HG02970 (cell line): ENCODE measurements at regions not wholly inside any gene's neighbourhood (a gene's known extent, or its start where the extent isn't known, plus 50 kb on each side); places are given as distances from the start of the nearest gene placed in this dataset.
"Not testable (repeated sequence)": the region's sequence is repeated elsewhere in the genome, so short reads cannot be mapped to it uniquely, and the experiment has no call there.

Experiments used
- ATAC-seq: cut with Tn5 transposase; IDR thresholded peaks from one replicate; pipeline ENCODE4 v1.9.1; 2021; ENCODE audit warnings: mild to moderate bottlenecking, moderate library complexity, moderate number of reproducible peaks; ENCODE audit not compliant: unreplicated experiment, low FRiP score

- ATAC-seq = no peak
Observed at GRCh38 chr2:221724631-221725203, 152.6 kb upstream of the EPHA4 start.

- not testable (repeated sequence) for ATAC-seq
Observed at GRCh38 chr2:221724117-221724516, 152.0 kb upstream of the EPHA4 start.

GRCh38 chr2:221716426-221717303 is 144.6 kb upstream of the EPHA4 start:
- no peak for ATAC-seq

- ATAC-seq = no peak
Observed at GRCh38 chr2:221715523-221716247, 143.6 kb upstream of the EPHA4 start.

GRCh38 chr2:221710744-221711143 is 138.6 kb upstream of the EPHA4 start:
- no peak for ATAC-seq

GRCh38 chr2:221708902-221709301 is 136.8 kb upstream of the EPHA4 start:
- no peak for ATAC-seq

GRCh38 chr2:221705185-221705877 is 133.2 kb upstream of the EPHA4 start:
- ATAC-seq = no peak

GRCh38 chr2:221704442-221704841 is 132.3 kb upstream of the EPHA4 start:
- no peak for ATAC-seq

GRCh38 chr2:221693365-221693764 is 121.3 kb upstream of the EPHA4 start:
- no peak for ATAC-seq

GRCh38 chr2:221691571-221691970 is 119.5 kb upstream of the EPHA4 start:
- ATAC-seq = no peak

- no peak for ATAC-seq
Observed at GRCh38 chr2:221689140-221689539, 117.0 kb upstream of the EPHA4 start.

GRCh38 chr2:221680548-221680947 is 108.4 kb upstream of the EPHA4 start:
- no peak for ATAC-seq

GRCh38 chr2:221677688-221678087 is 105.6 kb upstream of the EPHA4 start:
- ATAC-seq = no peak

GRCh38 chr2:221676566-221677172 is 104.6 kb upstream of the EPHA4 start:
- no peak for ATAC-seq

- ATAC-seq = no peak
Observed at GRCh38 chr2:221675201-221675908, 103.3 kb upstream of the EPHA4 start.

GRCh38 chr2:221674446-221674845 is 102.3 kb upstream of the EPHA4 start:
- no peak for ATAC-seq

GRCh38 chr2:221673248-221673647 is 101.1 kb upstream of the EPHA4 start:
- no peak for ATAC-seq

- no peak for ATAC-seq
Observed at GRCh38 chr2:221671515-221671914, 99.4 kb upstream of the EPHA4 start.

GRCh38 chr2:221662689-221663391 is 90.7 kb upstream of the EPHA4 start:
- ATAC-seq = no peak
